ENCODE measurements at regions not wholly inside any gene's neighbourhood (a gene's known extent, or its start where the extent isn't known, plus 50 kb on each side); places are given as distances from the start of the nearest gene placed in this dataset.
"Not testable (repeated sequence)": the region's sequence is repeated elsewhere in the genome, so short reads cannot be mapped to it uniquely, and the experiment has no call there.

DNA sequence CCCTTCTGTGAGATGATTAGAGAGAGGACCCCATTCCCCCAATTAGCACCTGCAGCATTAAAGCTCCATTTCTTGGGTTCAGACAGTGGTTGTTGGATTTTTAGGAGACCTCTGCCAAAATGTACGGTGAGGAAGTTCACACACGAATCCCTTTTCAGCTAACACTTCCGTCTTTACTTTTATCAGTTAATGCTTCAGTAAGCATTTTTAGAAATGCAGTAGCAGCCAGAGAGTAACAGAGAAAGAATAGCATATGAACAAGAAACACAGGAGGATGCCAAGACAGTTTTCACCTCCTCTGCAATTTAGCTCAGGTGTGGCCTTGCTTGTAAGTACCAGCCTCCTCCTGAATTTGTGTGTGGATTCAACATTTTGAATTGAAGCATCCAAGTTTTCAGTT lies 312.9 kb downstream of the ISL1 start:
- no peak for DNase-seq (ENCODE audit: missing footprints)
- intact Hi-C loops (cut with DNase I) = no loop called here

DNA sequence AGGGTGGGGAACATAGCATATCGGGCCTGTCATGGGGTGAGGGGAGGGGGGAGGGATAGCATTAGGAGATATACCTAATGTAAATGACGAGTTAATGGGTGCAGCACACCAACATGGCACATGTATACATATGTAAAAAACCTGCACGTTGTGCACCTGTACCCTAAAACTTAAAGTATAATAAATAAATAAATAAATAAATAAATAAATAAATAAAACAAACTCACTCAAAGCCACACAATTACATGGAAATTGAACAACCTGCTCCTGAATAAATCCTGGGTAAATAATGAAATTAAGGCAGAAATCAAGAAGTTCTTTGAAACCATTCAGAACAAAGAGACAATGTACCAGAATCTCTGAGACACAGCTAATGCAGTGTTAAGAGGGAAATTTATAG lies 318.8 kb downstream of the ISL1 start:
- DNase-seq (ENCODE audit: missing footprints); ATAC-seq; intact Hi-C loops (cut with DNase I): not testable (repeated sequence)

More for the DNA sequence above, 312.9 kb downstream of the ISL1 start:
- no peak for ATAC-seq

DNA sequence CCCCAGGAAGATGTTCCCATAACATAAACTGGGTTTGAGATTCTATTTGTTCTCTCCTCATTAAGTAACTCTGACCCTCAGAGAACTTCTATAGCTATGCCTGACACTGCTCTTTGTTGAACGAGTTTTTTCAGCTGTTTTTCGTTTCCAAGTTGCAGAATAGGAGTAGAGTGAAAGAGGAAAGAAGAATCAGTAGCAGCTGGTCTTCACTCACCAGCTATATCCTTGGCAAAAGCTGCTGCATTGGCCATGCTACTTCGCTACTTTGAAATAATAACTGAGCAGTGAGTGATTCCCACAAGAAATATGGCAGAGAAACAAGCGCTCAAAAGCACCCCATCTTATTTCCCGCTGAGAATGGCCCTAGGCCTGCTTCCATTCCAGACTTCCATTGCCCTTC lies 329.0 kb downstream of the ISL1 start:
- ATAC-seq = no peak
- DNase-seq (ENCODE audit: missing footprints) = no peak
- intact Hi-C loops (cut with DNase I) = no loop called here

DNA sequence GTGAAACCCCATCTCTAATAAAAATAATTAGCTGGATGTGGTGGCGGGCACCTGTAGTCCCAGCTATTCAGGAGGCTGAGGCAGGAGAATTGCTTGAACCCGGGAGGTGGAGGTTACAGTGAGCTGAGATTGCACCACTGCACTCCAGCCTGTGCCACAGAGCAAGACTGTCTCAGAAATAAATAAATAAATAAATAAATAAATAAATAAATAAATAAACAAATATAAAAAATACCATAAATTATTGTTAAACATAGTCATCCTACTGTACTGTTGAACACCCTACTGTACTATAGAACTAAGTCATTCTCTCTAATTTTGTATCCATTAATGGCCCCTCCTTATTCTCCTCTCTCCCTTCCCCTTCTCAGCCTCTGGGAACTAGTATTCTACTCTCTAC lies 332.2 kb downstream of the ISL1 start:
- intact Hi-C loops (cut with DNase I); DNase-seq (ENCODE audit: missing footprints); ATAC-seq: not testable (repeated sequence)

DNA sequence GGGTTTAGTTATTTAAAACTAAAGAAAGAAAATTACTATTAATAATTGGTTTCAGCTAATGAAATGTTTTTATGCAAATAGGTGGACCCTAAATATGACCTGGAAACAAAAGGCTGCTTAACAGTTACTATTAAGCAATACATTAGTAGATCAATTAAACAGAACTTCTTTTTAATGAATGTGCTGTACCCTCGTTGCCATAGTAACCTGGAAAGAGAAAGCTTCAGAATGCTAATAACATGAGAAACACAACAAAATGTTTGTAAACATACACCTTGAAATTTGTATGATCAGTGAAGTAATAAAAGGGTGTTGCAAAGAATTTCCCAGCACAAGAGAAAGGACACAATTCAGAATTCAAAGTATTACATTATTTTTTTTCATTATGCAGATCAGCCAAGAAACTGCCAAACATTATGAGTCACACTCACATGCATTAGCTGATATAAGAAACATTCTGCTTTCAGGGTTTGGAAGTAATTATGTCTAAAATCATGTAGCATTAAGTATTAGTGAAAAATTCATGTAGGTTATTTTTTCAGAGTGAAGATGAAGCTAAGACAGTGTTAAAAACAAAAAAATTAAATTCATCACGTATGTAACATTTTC lies 348.3 kb downstream of the ISL1 start:
- intact Hi-C loops (cut with DNase I) = no loop called here
- DNase-seq (ENCODE audit: missing footprints) (no peak), ATAC-seq (no peak)

DNA sequence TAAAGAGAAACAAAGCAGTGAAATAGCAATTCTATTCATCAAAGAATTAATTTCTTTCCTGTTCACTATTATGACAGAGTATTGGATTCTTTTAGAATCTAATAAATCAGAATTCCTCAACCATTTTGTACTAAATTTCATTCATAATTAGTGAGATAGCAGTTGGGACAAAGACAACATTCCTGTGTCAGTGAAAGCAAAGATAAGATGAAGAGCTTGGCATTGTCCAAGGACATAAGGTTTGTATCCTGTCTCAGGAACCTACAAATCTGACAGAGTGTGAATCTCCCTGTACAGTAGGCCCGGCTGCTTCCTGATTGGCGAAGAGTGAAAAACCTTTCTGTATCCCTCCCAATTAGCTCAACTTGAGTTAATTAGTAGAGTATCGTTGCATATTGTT lies 349.1 kb downstream of the ISL1 start:
- intact Hi-C loops (cut with DNase I) = no loop called here
- ATAC-seq (no peak), DNase-seq (ENCODE audit: missing footprints) (no peak)

DNA sequence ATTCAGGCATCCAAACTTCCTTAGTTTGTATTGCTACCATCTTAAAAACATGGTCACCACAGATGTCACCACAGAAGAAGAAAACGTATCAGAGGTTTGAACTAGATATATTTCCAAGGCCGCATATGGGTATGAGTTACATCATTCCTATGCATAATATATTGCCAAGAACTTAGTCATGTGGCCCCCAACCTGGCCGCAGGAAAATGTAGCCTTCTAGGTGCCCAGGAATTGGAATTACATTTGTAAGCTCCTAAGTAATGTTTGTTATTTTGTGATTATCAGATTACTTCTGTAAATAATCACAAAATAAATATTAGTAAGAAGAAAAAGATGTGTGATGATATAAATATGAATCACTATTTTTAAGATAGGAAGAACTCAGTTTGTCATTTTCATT lies 351.4 kb downstream of the ISL1 start:
- ATAC-seq (no peak), DNase-seq (ENCODE audit: missing footprints) (no peak)
- intact Hi-C loops (cut with DNase I) = no loop called here

DNA sequence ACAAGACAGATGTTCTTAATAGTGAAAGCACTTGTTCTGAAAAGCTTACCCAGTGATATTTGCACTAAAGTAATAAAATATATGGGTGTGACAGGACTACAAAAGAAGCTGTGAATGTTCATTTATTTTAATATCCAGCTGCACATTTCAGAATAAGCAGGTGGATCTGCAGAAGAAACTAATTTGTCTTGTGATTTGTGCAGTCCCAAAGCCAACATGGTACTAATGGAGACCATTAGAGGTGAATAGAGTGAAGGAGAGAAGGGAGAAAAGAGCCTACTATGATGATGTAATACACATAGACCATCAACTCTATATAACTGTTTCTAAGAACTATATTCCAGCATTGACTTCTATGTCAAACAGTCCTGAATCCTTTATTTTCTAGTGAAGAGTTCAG lies 362.8 kb downstream of the ISL1 start:
- no peak for DNase-seq (ENCODE audit: missing footprints)
- ATAC-seq = no peak
- intact Hi-C loops (cut with DNase I) = no loop called here

DNA sequence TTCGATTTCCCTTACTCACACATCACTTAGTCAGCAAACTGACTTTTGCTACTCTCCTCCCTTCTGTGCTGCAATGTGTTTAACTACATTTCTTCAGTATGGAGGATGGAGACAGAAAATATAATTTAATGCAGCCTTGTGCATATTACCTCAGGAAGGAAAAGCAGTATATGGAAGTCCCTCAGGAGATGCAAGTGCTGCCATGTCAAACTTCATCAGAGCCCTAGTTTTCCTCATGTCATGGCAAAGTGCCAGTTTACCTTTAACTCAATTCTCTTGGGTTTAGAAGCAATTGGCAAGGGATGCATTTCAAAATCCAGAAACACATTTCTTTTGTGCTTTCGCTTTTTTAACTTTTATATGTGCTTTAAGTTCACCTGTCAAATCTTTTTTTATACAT lies 365.4 kb downstream of the ISL1 start:
- ATAC-seq (no peak), DNase-seq (ENCODE audit: missing footprints) (no peak)
- intact Hi-C loops (cut with DNase I) = no loop called here
